ENCODE measurements at regions not wholly inside any gene's neighbourhood (a gene's known extent, or its start where the extent isn't known, plus 50 kb on each side); places are given as distances from the start of the nearest gene placed in this dataset.
"Not testable (repeated sequence)": the region's sequence is repeated elsewhere in the genome, so short reads cannot be mapped to it uniquely, and the experiment has no call there.

- intact Hi-C loops (cut with DNase I) = no loop called here
- no peak for TF ChIP-seq CTCF (IDR thresholded peaks at IDR 0.05)
- no peaks in the 10 kb centered on the region for H3K4me1 ChIP-seq
- no peak for DNase-seq
- H3K27me3 ChIP-seq (ENCODE audit: insufficient read depth in 3 of 3, low read length in 2 of 3) = peaks cover 0 to 16% (median 0%) of the 10 kb centered on the region in 3 donors
- H3K36me3 ChIP-seq (ENCODE audit: insufficient read depth in 1 of 2, low read depth in 1 of 2) = no peaks in the 10 kb centered on the region
- no peaks in the 10 kb centered on the region for H3K9me3 ChIP-seq
- ATAC-seq = no peak
- WGBS, 3 donors = 63 to 67% (median 67%) methylated on average over 10 of the region's 10 CpGs
- H3K27ac ChIP-seq = no peak overlapping the region
- H3K4me3 ChIP-seq = no peak overlapping the region
These were observed 54.9 kb upstream of the NBPF3 start for GRCh38 chr1:21385022-21385421.

- Histone ChIP-seq H3K4me3 (no peak overlapping the region), H3K4me1 (no peaks in the 10 kb centered on the region), H3K27me3 (ENCODE audit: insufficient read depth in 3 of 3, low read length in 2 of 3) (peaks cover 0 to 12% (median 0%) of the 10 kb centered on the region in 3 donors), H3K36me3 (ENCODE audit: insufficient read depth in 1 of 2, low read depth in 1 of 2) (no peaks in the 10 kb centered on the region), H3K27ac (no peak overlapping the region), H3K9me3 (no peaks in the 10 kb centered on the region)
- no peak for DNase-seq
- WGBS, 3 donors = 37 to 52% (median 51%) methylated on average over 6 of the region's 6 CpGs
- TF ChIP-seq CTCF (IDR thresholded peaks at IDR 0.05) = no peak
- intact Hi-C loops (cut with DNase I) = no loop called here
- ATAC-seq = no peak
These were observed 55.3 kb upstream of the NBPF3 start for GRCh38 chr1:21384620-21385019.

GRCh38 chr1:21383785-21384401 is 56.0 kb upstream of the NBPF3 start:
- intact Hi-C loops (cut with DNase I) = no loop called here
- 51 to 58% (median 52%) methylated on average over 5 of the region's 5 CpGs for WGBS, 3 donors
- Histone ChIP-seq H3K4me1 (no peaks in the 10 kb centered on the region), H3K36me3 (ENCODE audit: insufficient read depth in 1 of 2, low read depth in 1 of 2) (no peaks in the 10 kb centered on the region), H3K27me3 (ENCODE audit: insufficient read depth in 3 of 3, low read length in 2 of 3) (peaks cover 0 to 12% (median 0%) of the 10 kb centered on the region in 3 donors), H3K9me3 (no peaks in the 10 kb centered on the region), H3K27ac (no peak overlapping the region), H3K4me3 (no peak overlapping the region)
- no peak for DNase-seq
- ATAC-seq = no peak
- no peak for TF ChIP-seq CTCF (IDR thresholded peaks at IDR 0.05)

GRCh38 chr1:21381354-21381753 is 58.6 kb upstream of the NBPF3 start:
- TF ChIP-seq CTCF (IDR thresholded peaks at IDR 0.05) = no peak
- no peaks in the 10 kb centered on the region for H3K9me3 ChIP-seq
- DNase-seq = no peak

GRCh38 chr1:21380147-21380546 is 59.8 kb upstream of the NBPF3 start:
- H3K4me1 ChIP-seq, DNase-seq: not testable (repeated sequence)
- 70 to 81% (median 79%) methylated on average over 7 of the region's 7 CpGs for WGBS, 3 donors

More at GRCh38 chr1:21381354-21381753, 58.6 kb upstream of the NBPF3 start:
- ATAC-seq = no peak
- no peaks in the 10 kb centered on the region for H3K36me3 ChIP-seq (ENCODE audit: insufficient read depth in 1 of 2, low read depth in 1 of 2)
- no peak overlapping the region for H3K27ac ChIP-seq
- H3K27me3 ChIP-seq (ENCODE audit: insufficient read depth in 3 of 3, low read length in 2 of 3) = peaks cover 0 to 12% (median 0%) of the 10 kb centered on the region in 3 donors
- intact Hi-C loops (cut with DNase I) = no loop called here
- WGBS, 3 donors = 62 to 80% (median 74%) methylated on average over 3 of the region's 3 CpGs
- no peaks in the 10 kb centered on the region for H3K4me1 ChIP-seq
- H3K4me3 ChIP-seq = no peak overlapping the region

More at GRCh38 chr1:21380147-21380546, 59.8 kb upstream of the NBPF3 start:
- H3K9me3 ChIP-seq; intact Hi-C loops (cut with DNase I); ATAC-seq; H3K27ac ChIP-seq; H3K4me3 ChIP-seq; H3K36me3 ChIP-seq (ENCODE audit: insufficient read depth in 1 of 2, low read depth in 1 of 2): not testable (repeated sequence)
- peaks cover 0 to 12% (median 0%) of the 10 kb centered on the region in 3 donors for H3K27me3 ChIP-seq (ENCODE audit: insufficient read depth in 3 of 3, low read length in 2 of 3)

Measured in psoas muscle (tissue), 7 donors.